SK-N-SH (cell line): ENCODE measurements at regions not wholly inside any gene's neighbourhood (a gene's known extent, or its start where the extent isn't known, plus 50 kb on each side); places are given as distances from the start of the nearest gene placed in this dataset.

Experiments used
- GATA2 ChIP-seq: sonication (generic); formaldehyde crosslinking; IDR thresholded peaks from 2 replicates; pipeline ENCODE4 v1.5.0; 2020; ENCODE audit warnings: mild to moderate bottlenecking, missing genetic modification reagents
- NFIC ChIP-seq: IDR thresholded peaks from 2 replicates; pipeline ENCODE4 v1.4.0; 2012; ENCODE audit warnings: borderline replicate concordance
- NRF1 ChIP-seq: IDR thresholded peaks from 2 replicates; pipeline ENCODE4 v1.6.1; 2012; ENCODE audit warnings: low read depth, mild to moderate bottlenecking, low read length
- POLR2AphosphoS5 ChIP-seq: IDR thresholded peaks from 2 replicates; pipeline ENCODE4 v1.6.1; 2012; ENCODE audit warnings: low read depth, low read length
- RAD21 ChIP-seq: IDR thresholded peaks from 2 replicates; pipeline ENCODE4 v1.6.1; 2012; ENCODE audit warnings: mild to moderate bottlenecking, low read length
- TF ChIP-seq, protein P1 (sequence below): fragments of 200-600 bp; sonication (generic); IDR thresholded peaks from 2 replicates; pipeline ENCODE4 v1.6.1; 2017; ENCODE audit warnings: antibody characterized with exemption, mild to moderate bottlenecking, moderate library complexity
- TF ChIP-seq, protein P2 (sequence below): fragments of 150-350 bp; IDR thresholded peaks from 2 replicates; pipeline ENCODE4 v1.6.1; 2017; ENCODE audit warnings: antibody characterized with exemption, low read length, low read depth, borderline replicate concordance

DNA sequence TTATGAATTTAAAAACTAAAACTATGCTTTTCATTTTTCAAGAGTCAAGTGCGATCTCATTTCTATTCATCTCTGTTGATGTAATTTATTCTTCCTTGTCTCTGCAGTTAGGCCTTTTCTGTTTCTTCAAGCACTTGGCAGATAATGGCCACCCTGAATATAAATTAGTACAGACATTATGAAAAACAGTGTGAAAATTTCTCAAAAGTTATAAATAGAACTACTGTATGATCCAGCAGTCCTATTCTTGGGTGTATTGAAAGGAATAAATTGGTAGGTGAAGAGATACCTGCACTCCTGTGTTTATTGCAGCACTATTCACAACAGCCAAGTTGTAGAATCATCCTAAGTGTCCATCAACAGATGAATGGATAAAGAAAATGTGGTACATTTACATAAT, 248.3 kb downstream of the DOK5 start:
- TF ChIP-seq, protein P1, sequence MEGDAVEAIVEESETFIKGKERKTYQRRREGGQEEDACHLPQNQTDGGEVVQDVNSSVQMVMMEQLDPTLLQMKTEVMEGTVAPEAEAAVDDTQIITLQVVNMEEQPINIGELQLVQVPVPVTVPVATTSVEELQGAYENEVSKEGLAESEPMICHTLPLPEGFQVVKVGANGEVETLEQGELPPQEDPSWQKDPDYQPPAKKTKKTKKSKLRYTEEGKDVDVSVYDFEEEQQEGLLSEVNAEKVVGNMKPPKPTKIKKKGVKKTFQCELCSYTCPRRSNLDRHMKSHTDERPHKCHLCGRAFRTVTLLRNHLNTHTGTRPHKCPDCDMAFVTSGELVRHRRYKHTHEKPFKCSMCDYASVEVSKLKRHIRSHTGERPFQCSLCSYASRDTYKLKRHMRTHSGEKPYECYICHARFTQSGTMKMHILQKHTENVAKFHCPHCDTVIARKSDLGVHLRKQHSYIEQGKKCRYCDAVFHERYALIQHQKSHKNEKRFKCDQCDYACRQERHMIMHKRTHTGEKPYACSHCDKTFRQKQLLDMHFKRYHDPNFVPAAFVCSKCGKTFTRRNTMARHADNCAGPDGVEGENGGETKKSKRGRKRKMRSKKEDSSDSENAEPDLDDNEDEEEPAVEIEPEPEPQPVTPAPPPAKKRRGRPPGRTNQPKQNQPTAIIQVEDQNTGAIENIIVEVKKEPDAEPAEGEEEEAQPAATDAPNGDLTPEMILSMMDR: no peak
- TF ChIP-seq GATA2 (CRISPR knock-in tag): no peak
- TF ChIP-seq, protein P2, sequence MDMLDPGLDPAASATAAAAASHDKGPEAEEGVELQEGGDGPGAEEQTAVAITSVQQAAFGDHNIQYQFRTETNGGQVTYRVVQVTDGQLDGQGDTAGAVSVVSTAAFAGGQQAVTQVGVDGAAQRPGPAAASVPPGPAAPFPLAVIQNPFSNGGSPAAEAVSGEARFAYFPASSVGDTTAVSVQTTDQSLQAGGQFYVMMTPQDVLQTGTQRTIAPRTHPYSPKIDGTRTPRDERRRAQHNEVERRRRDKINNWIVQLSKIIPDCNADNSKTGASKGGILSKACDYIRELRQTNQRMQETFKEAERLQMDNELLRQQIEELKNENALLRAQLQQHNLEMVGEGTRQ: no peak
- no peak for TF ChIP-seq POLR2AphosphoS5
- no peak for TF ChIP-seq NRF1
- TF ChIP-seq RAD21: no peak
- TF ChIP-seq NFIC: no peak
